ENCODE measurements at regions not wholly inside any gene's neighbourhood (a gene's known extent, or its start where the extent isn't known, plus 50 kb on each side); places are given as distances from the start of the nearest gene placed in this dataset.

DNA sequence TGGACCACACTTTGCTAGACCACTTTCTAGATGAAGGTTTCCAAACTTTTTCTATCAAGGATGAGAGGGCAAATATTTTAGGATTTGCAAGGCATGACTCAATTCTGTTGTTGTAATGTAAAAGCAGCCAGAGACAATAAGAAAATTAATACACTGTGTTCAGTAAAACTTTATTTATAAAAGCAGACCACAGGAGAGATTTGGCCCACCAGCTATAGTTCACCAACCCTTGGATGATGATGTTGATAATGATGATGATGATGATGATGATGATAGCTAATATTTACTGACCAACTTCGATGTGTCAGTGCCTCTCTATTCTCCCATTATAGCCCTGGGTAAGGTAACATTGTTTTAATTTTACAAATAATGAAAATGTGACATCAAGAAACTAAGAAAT lies 156.5 kb downstream of the BTG1 start:
- DNase-seq (ENCODE audit: unreplicated experiment): no peak
- intact Hi-C loops (cut with micrococcal nuclease): no loop called here
- H3K9me3 Mint-ChIP-seq (ENCODE audit: unreplicated experiment): no peaks in the 10 kb centered on the region
- no peak overlapping the region for H3K27ac Mint-ChIP-seq (ENCODE audit: low read depth, unreplicated experiment)
- no TSS peak for BruUV-seq (replicated peaks)
- no peak overlapping the region for H3K4me3 Mint-ChIP-seq (ENCODE audit: unreplicated experiment)
- no peaks in the 10 kb centered on the region for H3K36me3 Mint-ChIP-seq (ENCODE audit: insufficient read depth, unreplicated experiment)
- TF ChIP-seq, protein P1, sequence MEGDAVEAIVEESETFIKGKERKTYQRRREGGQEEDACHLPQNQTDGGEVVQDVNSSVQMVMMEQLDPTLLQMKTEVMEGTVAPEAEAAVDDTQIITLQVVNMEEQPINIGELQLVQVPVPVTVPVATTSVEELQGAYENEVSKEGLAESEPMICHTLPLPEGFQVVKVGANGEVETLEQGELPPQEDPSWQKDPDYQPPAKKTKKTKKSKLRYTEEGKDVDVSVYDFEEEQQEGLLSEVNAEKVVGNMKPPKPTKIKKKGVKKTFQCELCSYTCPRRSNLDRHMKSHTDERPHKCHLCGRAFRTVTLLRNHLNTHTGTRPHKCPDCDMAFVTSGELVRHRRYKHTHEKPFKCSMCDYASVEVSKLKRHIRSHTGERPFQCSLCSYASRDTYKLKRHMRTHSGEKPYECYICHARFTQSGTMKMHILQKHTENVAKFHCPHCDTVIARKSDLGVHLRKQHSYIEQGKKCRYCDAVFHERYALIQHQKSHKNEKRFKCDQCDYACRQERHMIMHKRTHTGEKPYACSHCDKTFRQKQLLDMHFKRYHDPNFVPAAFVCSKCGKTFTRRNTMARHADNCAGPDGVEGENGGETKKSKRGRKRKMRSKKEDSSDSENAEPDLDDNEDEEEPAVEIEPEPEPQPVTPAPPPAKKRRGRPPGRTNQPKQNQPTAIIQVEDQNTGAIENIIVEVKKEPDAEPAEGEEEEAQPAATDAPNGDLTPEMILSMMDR (IDR thresholded peaks at IDR 0.05; ENCODE audit: unreplicated experiment): no peak
- ChIA-PET CTCF (interaction anchor here (0.5 kb wide), 1 partner anchor 563 kb away, joined by 4 read pairs; no protein-coding TSS in a partner anchor), POLR2A (interaction anchor here (0.6 to 0.7 kb wide), 2 partner anchors 53 to 158 kb away, joined by 3 to 4 read pairs; no protein-coding TSS in a partner anchor)
- peaks cover 11% of the 10 kb centered on the region for H3K4me1 Mint-ChIP-seq (ENCODE audit: insufficient read depth, unreplicated experiment)
- no peaks in the 10 kb centered on the region for H3K27me3 Mint-ChIP-seq (ENCODE audit: insufficient read depth, unreplicated experiment)

DNA sequence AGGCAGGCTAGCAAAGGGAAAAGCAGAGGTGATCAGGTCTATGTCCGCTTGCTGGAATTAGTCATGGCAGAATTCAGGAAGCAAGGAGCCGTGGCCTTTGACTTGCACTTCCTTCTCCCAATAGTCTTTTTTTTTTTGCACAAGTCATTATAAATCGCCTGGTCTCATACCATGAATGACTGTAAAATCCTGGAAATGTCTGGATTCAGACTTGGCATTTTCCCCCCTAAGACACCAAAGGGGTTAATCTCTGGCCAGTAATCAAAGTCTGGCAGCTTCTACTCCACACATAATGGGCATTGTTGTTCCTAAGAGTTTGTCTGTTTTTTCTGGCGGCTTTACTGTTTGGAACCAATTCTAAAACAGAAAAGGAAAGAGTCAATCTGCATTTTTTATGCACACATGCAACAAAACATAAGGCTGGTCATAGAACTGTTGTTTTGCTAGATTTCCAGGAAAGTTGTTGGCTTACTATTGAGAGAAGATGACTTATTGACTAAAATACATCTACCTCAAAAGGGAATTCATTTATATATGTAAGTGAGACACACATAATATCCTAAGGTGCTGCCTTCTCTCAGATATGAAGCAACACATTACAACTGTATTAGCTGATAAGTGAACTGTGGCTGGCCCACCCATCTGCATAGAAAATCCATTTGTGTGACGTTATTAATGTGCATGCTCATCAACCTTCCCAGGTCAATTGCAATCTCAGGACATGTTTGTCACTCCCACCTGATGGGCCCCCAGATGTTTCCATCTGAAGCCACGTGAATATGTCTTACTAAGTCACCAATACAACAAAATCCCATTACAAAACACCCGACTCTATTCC lies 157.3 kb downstream of the BTG1 start:
- no peak for DNase-seq (ENCODE audit: unreplicated experiment)
- no peaks in the 10 kb centered on the region for H3K36me3 Mint-ChIP-seq (ENCODE audit: insufficient read depth, unreplicated experiment)
- ChIA-PET CTCF (interaction anchor here (0.5 kb wide), 1 partner anchor 628 kb away, joined by 4 read pairs; no protein-coding TSS in a partner anchor), POLR2A (no interaction called here)
- intact Hi-C loops (cut with micrococcal nuclease): no loop called here
- H3K27ac Mint-ChIP-seq (ENCODE audit: low read depth, unreplicated experiment): no peak overlapping the region
- no peaks in the 10 kb centered on the region for H3K27me3 Mint-ChIP-seq (ENCODE audit: insufficient read depth, unreplicated experiment)
- H3K4me3 Mint-ChIP-seq (ENCODE audit: unreplicated experiment): no peak overlapping the region
- TF ChIP-seq, protein P1 (IDR thresholded peaks at IDR 0.05; ENCODE audit: unreplicated experiment): no peak
- H3K9me3 Mint-ChIP-seq (ENCODE audit: unreplicated experiment): no peaks in the 10 kb centered on the region
- no TSS peak for BruUV-seq (replicated peaks)
- peaks cover 11% of the 10 kb centered on the region for H3K4me1 Mint-ChIP-seq (ENCODE audit: insufficient read depth, unreplicated experiment)

- ChIA-PET POLR2A (interaction anchor here (0.6 kb wide), 1 partner anchor 42 kb away, joined by 3 read pairs; no protein-coding TSS in a partner anchor), CTCF (interaction anchor here (0.6 to 1.5 kb wide), 7 partner anchors 26 to 988 kb away, joined by 3 to 6 read pairs (median 3); no protein-coding TSS in a partner anchor)
- no peak overlapping the region for H3K4me3 Mint-ChIP-seq (ENCODE audit: unreplicated experiment)
- H3K9me3 Mint-ChIP-seq (ENCODE audit: unreplicated experiment): no peaks in the 10 kb centered on the region
- no peaks in the 10 kb centered on the region for H3K27me3 Mint-ChIP-seq (ENCODE audit: insufficient read depth, unreplicated experiment)
- DNase-seq (ENCODE audit: unreplicated experiment): peak; percentile 3
- H3K36me3 Mint-ChIP-seq (ENCODE audit: insufficient read depth, unreplicated experiment): no peaks in the 10 kb centered on the region
- no peak overlapping the region for H3K27ac Mint-ChIP-seq (ENCODE audit: low read depth, unreplicated experiment)
- intact Hi-C loops (cut with micrococcal nuclease): no loop called here
- H3K4me1 Mint-ChIP-seq (ENCODE audit: insufficient read depth, unreplicated experiment): peaks cover 11% of the 10 kb centered on the region
- no TSS peak for BruUV-seq (replicated peaks)
- TF ChIP-seq, protein P1 (IDR thresholded peaks at IDR 0.05; ENCODE audit: unreplicated experiment): no peak
Measured at GRCh38 chr12:91986084-91986483, 159.6 kb downstream of the BTG1 start.

GRCh38 chr12:91985002-91985787 lies 160.5 kb downstream of the BTG1 start:
- DNase-seq (ENCODE audit: unreplicated experiment): no peak
- H3K27ac Mint-ChIP-seq (ENCODE audit: low read depth, unreplicated experiment): no peak overlapping the region
- TF ChIP-seq, protein P1 (IDR thresholded peaks at IDR 0.05; ENCODE audit: unreplicated experiment): no peak
- intact Hi-C loops (cut with micrococcal nuclease): no loop called here
- CTCF ChIA-PET: interaction anchor here (0.5 to 1.5 kb wide), 4 partner anchors 97 to 801 kb away, joined by 3 to 4 read pairs (median 4); no protein-coding TSS in a partner anchor
- H3K4me1 Mint-ChIP-seq (ENCODE audit: insufficient read depth, unreplicated experiment): peaks cover 11% of the 10 kb centered on the region
- no peaks in the 10 kb centered on the region for H3K27me3 Mint-ChIP-seq (ENCODE audit: insufficient read depth, unreplicated experiment)
- no TSS peak for BruUV-seq (replicated peaks)
- no peaks in the 10 kb centered on the region for H3K36me3 Mint-ChIP-seq (ENCODE audit: insufficient read depth, unreplicated experiment)
- no peak overlapping the region for H3K4me3 Mint-ChIP-seq (ENCODE audit: unreplicated experiment)
- POLR2A ChIA-PET: interaction anchor here (0.6 to 1.3 kb wide), 2 partner anchors 10 to 116 kb away, joined by 3 read pairs; no protein-coding TSS in a partner anchor
- no peaks in the 10 kb centered on the region for H3K9me3 Mint-ChIP-seq (ENCODE audit: unreplicated experiment)

All from MCF 10A (cell line).